SH-SY5Y (cell line): ENCODE measurements at regions not wholly inside any gene's neighbourhood (a gene's known extent, or its start where the extent isn't known, plus 50 kb on each side); places are given as distances from the start of the nearest gene placed in this dataset.

ENCODE experiments used
- GATA2 ChIP-seq: IDR thresholded peaks from 2 replicates; pipeline ENCODE4 v1.6.1; 2011; ENCODE audit warnings: mild to moderate bottlenecking, low read depth, low read length
- GATA3 ChIP-seq: IDR thresholded peaks from 2 replicates; pipeline ENCODE4 v1.6.1; 2011; ENCODE audit warnings: low read depth, mild to moderate bottlenecking, low read length, moderate library complexity

DNA sequence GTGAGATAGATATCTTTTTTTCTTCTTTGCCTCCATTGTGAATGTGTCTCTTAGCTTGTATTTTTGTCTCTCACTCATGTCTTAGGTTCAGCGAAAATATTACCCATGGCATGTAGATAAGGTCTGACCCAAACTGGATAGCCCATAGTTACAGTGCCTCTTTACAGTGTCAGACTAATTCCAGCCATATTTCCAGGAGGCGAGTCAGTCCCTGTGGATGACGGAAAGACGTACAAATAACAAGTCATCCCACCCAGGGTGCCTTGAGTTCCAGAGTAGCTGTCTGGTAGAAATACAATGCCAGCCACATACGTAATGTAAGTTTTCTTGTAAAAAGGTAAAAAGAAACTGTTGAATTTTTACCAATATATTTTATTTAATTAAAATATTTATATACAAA is 157.3 kb downstream of the ZNF281 start:
- TF ChIP-seq GATA2 = no peak
- no peak for TF ChIP-seq GATA3
